ENCODE measurements at regions not wholly inside any gene's neighbourhood (a gene's known extent, or its start where the extent isn't known, plus 50 kb on each side); places are given as distances from the start of the nearest gene placed in this dataset.

DNA sequence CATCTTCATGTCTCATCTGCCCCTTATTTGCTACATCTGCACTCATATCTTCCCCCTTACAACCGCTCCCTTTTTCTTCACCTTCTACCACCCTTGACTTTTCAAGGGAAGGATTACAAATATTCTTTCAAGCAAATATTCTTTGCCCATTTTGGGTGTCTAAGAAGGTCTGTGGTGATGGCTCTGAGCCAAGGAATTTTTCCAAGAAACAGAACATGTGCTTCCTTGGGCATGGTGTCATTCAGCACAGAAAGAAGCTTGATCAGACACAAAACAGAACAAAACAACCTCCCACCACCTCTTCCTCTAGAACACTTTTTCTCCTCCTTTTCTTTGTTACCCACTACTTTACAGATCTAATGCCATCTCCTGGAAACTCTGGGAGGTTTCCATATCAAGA lies 313.7 kb downstream of the SATB2 start:
- FAIRE-seq = no peak

GRCh38 chr2:199136681-199137080 lies 321.1 kb downstream of the SATB2 start:
- DNase-seq (ENCODE audit: insufficient read length, low spot score) = no peak
- TF ChIP-seq SPI1 (IDR thresholded peaks at IDR 0.05; ENCODE audit: low read depth, low read length) (no peak), POLR2A (IDR thresholded peaks at IDR 0.05; ENCODE audit: low read depth, low read length) (no peak), TAF1 (IDR thresholded peaks at IDR 0.05; ENCODE audit: low read depth, low read length) (no peak), POU2F2 (IDR thresholded peaks at IDR 0.05; ENCODE audit: low read depth, low read length) (no peak), PAX5 (IDR thresholded peaks at IDR 0.05; ENCODE audit: insufficient read depth, low read length, severe bottlenecking) (no peak), POLR2AphosphoS5 (IDR thresholded peaks at IDR 0.05; ENCODE audit: low read depth, low read length) (no peak)
- FAIRE-seq = no peak

More for the DNA sequence above, 313.7 kb downstream of the SATB2 start:
- no peak for TF ChIP-seq TAF1 (IDR thresholded peaks at IDR 0.05; ENCODE audit: low read depth, low read length)
- TF ChIP-seq SPI1 (IDR thresholded peaks at IDR 0.05; ENCODE audit: low read depth, low read length) = no peak
- no peak for TF ChIP-seq POU2F2 (IDR thresholded peaks at IDR 0.05; ENCODE audit: low read depth, low read length)
- no peak for TF ChIP-seq PAX5 (IDR thresholded peaks at IDR 0.05; ENCODE audit: insufficient read depth, low read length, severe bottlenecking)
- TF ChIP-seq POLR2A (IDR thresholded peaks at IDR 0.05; ENCODE audit: low read depth, low read length) = no peak
- TF ChIP-seq POLR2AphosphoS5 (IDR thresholded peaks at IDR 0.05; ENCODE audit: low read depth, low read length) = no peak
- DNase-seq (ENCODE audit: insufficient read length, low spot score) = no peak

DNA sequence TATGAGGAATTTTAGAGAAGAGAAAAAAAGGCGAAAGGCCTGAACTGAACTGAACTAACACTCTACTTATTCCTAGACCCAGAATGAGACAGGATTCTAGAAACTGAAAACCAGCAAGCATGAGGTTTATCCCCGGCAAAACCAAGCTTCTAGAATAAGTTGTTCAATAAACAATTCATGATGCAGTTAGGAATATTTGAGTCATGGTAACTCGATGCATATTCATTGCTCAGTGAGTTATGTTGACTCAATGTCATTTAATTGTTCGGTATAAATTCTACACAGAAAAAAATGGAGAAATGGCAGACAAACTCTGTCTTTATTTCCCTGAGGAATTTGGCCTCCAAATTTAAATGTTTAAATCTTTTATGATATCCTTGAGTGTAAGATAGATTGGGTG lies 321.5 kb downstream of the SATB2 start:
- no peak for DNase-seq (ENCODE audit: insufficient read length, low spot score)
- no peak for TF ChIP-seq POLR2AphosphoS5 (IDR thresholded peaks at IDR 0.05; ENCODE audit: low read depth, low read length)
- TF ChIP-seq SPI1 (IDR thresholded peaks at IDR 0.05; ENCODE audit: low read depth, low read length) = no peak
- TF ChIP-seq POU2F2 (IDR thresholded peaks at IDR 0.05; ENCODE audit: low read depth, low read length) = no peak
- FAIRE-seq = no peak

- TF ChIP-seq PAX5 (IDR thresholded peaks at IDR 0.05; ENCODE audit: insufficient read depth, low read length, severe bottlenecking) (no peak), POLR2A (IDR thresholded peaks at IDR 0.05; ENCODE audit: low read depth, low read length) (no peak), POU2F2 (IDR thresholded peaks at IDR 0.05; ENCODE audit: low read depth, low read length) (no peak), POLR2AphosphoS5 (IDR thresholded peaks at IDR 0.05; ENCODE audit: low read depth, low read length) (no peak)
- FAIRE-seq (no peak), DNase-seq (ENCODE audit: insufficient read length, low spot score) (no peak)
Measured at GRCh38 chr2:199131876-199132275, 325.9 kb downstream of the SATB2 start.

DNA sequence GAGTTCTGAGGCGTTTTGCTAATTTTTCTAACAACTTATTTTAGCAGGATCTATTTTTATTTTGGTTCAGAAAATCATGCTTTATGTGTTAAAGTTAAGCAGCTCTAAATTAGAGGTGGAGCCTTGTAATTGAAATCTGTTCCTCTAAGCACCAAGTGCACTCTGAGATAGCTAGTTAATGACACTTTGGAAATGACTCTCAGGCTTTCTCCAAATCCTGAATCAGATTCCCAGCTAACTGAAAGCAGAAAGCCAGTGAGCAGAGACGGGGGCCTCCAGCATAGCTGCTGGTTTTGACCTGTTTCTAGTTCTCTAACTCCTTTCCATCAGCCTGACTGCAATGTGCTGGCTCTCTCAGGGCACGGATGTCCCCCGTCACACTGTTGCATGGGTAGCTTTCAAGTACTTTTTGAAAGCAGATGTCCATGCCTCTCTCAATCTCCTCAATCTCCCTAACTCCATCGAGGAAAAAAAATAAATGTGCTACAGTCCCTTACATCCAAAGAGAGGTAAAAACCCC lies 326.5 kb downstream of the SATB2 start:
- no peak for FAIRE-seq

DNA sequence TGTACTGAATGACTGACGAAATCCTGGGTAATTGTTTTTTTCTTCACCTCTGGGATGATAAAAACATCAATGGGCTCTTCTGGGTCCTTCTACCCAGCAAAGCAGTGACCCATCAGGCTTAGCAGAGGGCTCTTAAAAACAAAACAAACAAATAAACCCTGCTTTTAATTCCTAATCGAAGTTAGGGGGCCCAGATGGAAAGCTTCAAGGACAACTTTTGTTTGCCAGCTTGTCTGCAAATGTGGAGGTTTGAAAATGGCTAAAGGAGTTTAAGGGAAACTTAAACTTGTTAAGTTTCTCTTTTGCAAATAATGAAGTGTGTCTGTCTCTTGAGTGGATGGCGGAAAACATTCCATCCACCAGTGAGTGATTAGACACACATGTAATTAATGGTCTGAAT lies 327.2 kb downstream of the SATB2 start:
- DNase-seq (ENCODE audit: insufficient read length, low spot score) (no peak), FAIRE-seq (no peak)
- TF ChIP-seq TAF1 (IDR thresholded peaks at IDR 0.05; ENCODE audit: low read depth, low read length) = no peak
- no peak for TF ChIP-seq SPI1 (IDR thresholded peaks at IDR 0.05; ENCODE audit: low read depth, low read length)
- no peak for TF ChIP-seq POLR2A (IDR thresholded peaks at IDR 0.05; ENCODE audit: low read depth, low read length)
- TF ChIP-seq PAX5 (IDR thresholded peaks at IDR 0.05; ENCODE audit: insufficient read depth, low read length, severe bottlenecking) = no peak
- TF ChIP-seq POLR2AphosphoS5 (IDR thresholded peaks at IDR 0.05; ENCODE audit: low read depth, low read length) = no peak
- no peak for TF ChIP-seq POU2F2 (IDR thresholded peaks at IDR 0.05; ENCODE audit: low read depth, low read length)

More for the DNA sequence above, 326.5 kb downstream of the SATB2 start:
- TF ChIP-seq TAF1 (IDR thresholded peaks at IDR 0.05; ENCODE audit: low read depth, low read length) (no peak), POLR2A (IDR thresholded peaks at IDR 0.05; ENCODE audit: low read depth, low read length) (no peak), SPI1 (IDR thresholded peaks at IDR 0.05; ENCODE audit: low read depth, low read length) (no peak), PAX5 (IDR thresholded peaks at IDR 0.05; ENCODE audit: insufficient read depth, low read length, severe bottlenecking) (no peak)
- no peak for DNase-seq (ENCODE audit: insufficient read length, low spot score)

- FAIRE-seq = no peak
- no peak for DNase-seq (ENCODE audit: insufficient read length, low spot score)
- TF ChIP-seq POLR2A (IDR thresholded peaks at IDR 0.05; ENCODE audit: low read depth, low read length) (no peak), POLR2AphosphoS5 (IDR thresholded peaks at IDR 0.05; ENCODE audit: low read depth, low read length) (no peak), PAX5 (IDR thresholded peaks at IDR 0.05; ENCODE audit: insufficient read depth, low read length, severe bottlenecking) (no peak), SPI1 (IDR thresholded peaks at IDR 0.05; ENCODE audit: low read depth, low read length) (no peak), POU2F2 (IDR thresholded peaks at IDR 0.05; ENCODE audit: low read depth, low read length) (no peak), TAF1 (IDR thresholded peaks at IDR 0.05; ENCODE audit: low read depth, low read length) (no peak)
Measured at GRCh38 chr2:199128476-199129229, 329.1 kb downstream of the SATB2 start.

- FAIRE-seq (no peak), DNase-seq (ENCODE audit: insufficient read length, low spot score) (no peak)
- TF ChIP-seq POLR2A (IDR thresholded peaks at IDR 0.05; ENCODE audit: low read depth, low read length) (no peak), POU2F2 (IDR thresholded peaks at IDR 0.05; ENCODE audit: low read depth, low read length) (no peak), TAF1 (IDR thresholded peaks at IDR 0.05; ENCODE audit: low read depth, low read length) (no peak)
Measured at GRCh38 chr2:199119796-199120195, 337.9 kb downstream of the SATB2 start.

- DNase-seq (ENCODE audit: insufficient read length, low spot score) (no peak), FAIRE-seq (no peak)
- TF ChIP-seq TAF1 (IDR thresholded peaks at IDR 0.05; ENCODE audit: low read depth, low read length) = no peak
- no peak for TF ChIP-seq POLR2AphosphoS5 (IDR thresholded peaks at IDR 0.05; ENCODE audit: low read depth, low read length)
- no peak for TF ChIP-seq SPI1 (IDR thresholded peaks at IDR 0.05; ENCODE audit: low read depth, low read length)
- no peak for TF ChIP-seq POU2F2 (IDR thresholded peaks at IDR 0.05; ENCODE audit: low read depth, low read length)
- no peak for TF ChIP-seq POLR2A (IDR thresholded peaks at IDR 0.05; ENCODE audit: low read depth, low read length)
- TF ChIP-seq PAX5 (IDR thresholded peaks at IDR 0.05; ENCODE audit: insufficient read depth, low read length, severe bottlenecking) = no peak
Measured at GRCh38 chr2:199118673-199119112, 339.0 kb downstream of the SATB2 start.

DNA sequence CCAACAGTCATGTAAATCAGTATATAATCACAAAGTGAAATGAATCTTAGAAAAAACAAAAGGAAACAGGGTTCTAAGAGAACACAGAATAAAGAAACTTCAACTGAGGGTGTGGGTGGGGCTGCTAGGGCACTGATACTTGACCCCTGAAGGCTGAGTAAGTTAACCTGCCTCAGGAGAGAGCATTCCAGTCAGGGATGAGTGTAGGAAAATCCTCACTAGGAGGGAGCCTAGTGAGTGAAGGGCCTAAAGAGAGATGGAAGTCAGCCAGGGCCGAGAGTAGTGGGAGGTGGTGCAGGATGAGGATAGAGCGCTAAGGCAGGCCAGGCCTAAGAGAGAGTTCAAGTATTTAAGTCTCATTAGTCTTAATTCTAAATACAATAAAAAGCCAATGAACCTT lies 342.6 kb downstream of the SATB2 start:
- no peak for FAIRE-seq
- TF ChIP-seq POLR2AphosphoS5 (IDR thresholded peaks at IDR 0.05; ENCODE audit: low read depth, low read length) (no peak), PAX5 (IDR thresholded peaks at IDR 0.05; ENCODE audit: insufficient read depth, low read length, severe bottlenecking) (no peak), SPI1 (IDR thresholded peaks at IDR 0.05; ENCODE audit: low read depth, low read length) (no peak)
- no peak for DNase-seq (ENCODE audit: insufficient read length, low spot score)

Data from GM12891 (cell line).